Thoracic aorta (tissue), 2 donors: ENCODE measurements at regions not wholly inside any gene's neighbourhood (a gene's known extent, or its start where the extent isn't known, plus 50 kb on each side); places are given as distances from the start of the nearest gene placed in this dataset.

ENCODE experiments used
- ATAC-seq: fragments of 150-250 bp; one replicate; pipeline ENCODE4 v1.8.0; 2017; ENCODE audit warnings: low read depth; ENCODE audit not compliant: insufficient number of reproducible peaks, low FRiP score
- DNase-seq: peaks from one replicate; pipeline ENCODE4 v3.0.0-alpha.2; 2020; ENCODE audit warnings: low spot score
- H3K27ac ChIP-seq, 2 donors: fragments of 200-600 bp; sonication (generic); 1 replicate in 1 of 2; 2 replicates in 1 of 2; pipeline ENCODE4 v1.5.1; 2016; ENCODE audit warnings: mild to moderate bottlenecking in 2 of 2, moderate library complexity in 2 of 2
- H3K27me3 ChIP-seq: fragments of 200-600 bp; sonication (generic); replicated peaks from 2 replicates; pipeline ENCODE4 v1.6.0; 2016; ENCODE audit warnings: mild to moderate bottlenecking; ENCODE audit not compliant: insufficient read depth
- H3K36me3 ChIP-seq: fragments of 200-600 bp; sonication (generic); one replicate; pipeline ENCODE4 v1.5.1; 2016
- H3K4me1 ChIP-seq, 2 donors: fragments of 200-600 bp; sonication (generic); 1 replicate in 1 of 2; 2 replicates in 1 of 2; pipeline versions ENCODE4 v1.5.1 to v1.6.0; 2016; ENCODE audit warnings: low read depth in 2 of 2, mild to moderate bottlenecking in 1 of 2; ENCODE audit not compliant: control insufficient read depth in 1 of 2
- H3K4me3 ChIP-seq: fragments of 200-600 bp; sonication (generic); 2 replicates; pipeline ENCODE4 v1.5.1; 2016; ENCODE audit warnings: mild to moderate bottlenecking
- H3K9me3 ChIP-seq: fragments of 200-600 bp; sonication (generic); 2 replicates; pipeline ENCODE4 v1.5.1; 2016
- CTCF ChIP-seq: fragments of 200-600 bp; sonication (generic); IDR thresholded peaks from one replicate; pipeline ENCODE4 v1.5.1; 2019; ENCODE audit warnings: antibody characterized with exemption

- Histone ChIP-seq H3K9me3 (no peaks in the 10 kb centered on the region), H3K4me1 (no peaks in the 10 kb centered on the region), H3K27me3 (no peaks in the 10 kb centered on the region), H3K36me3 (no peaks in the 10 kb centered on the region), H3K27ac (no peak overlapping the region), H3K4me3 (no peak overlapping the region)
- ATAC-seq (no peak), DNase-seq (no peak)
- no peak for TF ChIP-seq CTCF
Observed at GRCh38 chr5:88407341-88407740, 138.7 kb upstream of the TMEM161B start.

GRCh38 chr5:88405783-88406182 is 137.1 kb upstream of the TMEM161B start:
- DNase-seq (no peak), ATAC-seq (no peak)
- Histone ChIP-seq H3K9me3 (no peaks in the 10 kb centered on the region), H3K4me3 (no peak overlapping the region), H3K36me3 (no peaks in the 10 kb centered on the region), H3K27me3 (no peaks in the 10 kb centered on the region), H3K4me1 (no peaks in the 10 kb centered on the region), H3K27ac (no peak overlapping the region)
- TF ChIP-seq CTCF = no peak

- H3K27ac ChIP-seq = no peak overlapping the region
- no peak for ATAC-seq
- H3K4me3 ChIP-seq = no peak overlapping the region
- H3K4me1 ChIP-seq = no peaks in the 10 kb centered on the region
- no peak for DNase-seq
- TF ChIP-seq CTCF = no peak
- no peaks in the 10 kb centered on the region for H3K9me3 ChIP-seq
- no peaks in the 10 kb centered on the region for H3K36me3 ChIP-seq
- H3K27me3 ChIP-seq = no peaks in the 10 kb centered on the region
Observed at GRCh38 chr5:88404405-88404804, 135.8 kb upstream of the TMEM161B start.

GRCh38 chr5:88401686-88402085 is 133.0 kb upstream of the TMEM161B start:
- Histone ChIP-seq H3K36me3 (no peaks in the 10 kb centered on the region), H3K9me3 (no peaks in the 10 kb centered on the region), H3K27me3 (no peaks in the 10 kb centered on the region), H3K4me3 (no peak overlapping the region), H3K4me1 (no peaks in the 10 kb centered on the region), H3K27ac (no peak overlapping the region)
- no peak for TF ChIP-seq CTCF
- DNase-seq (no peak), ATAC-seq (no peak)

DNA sequence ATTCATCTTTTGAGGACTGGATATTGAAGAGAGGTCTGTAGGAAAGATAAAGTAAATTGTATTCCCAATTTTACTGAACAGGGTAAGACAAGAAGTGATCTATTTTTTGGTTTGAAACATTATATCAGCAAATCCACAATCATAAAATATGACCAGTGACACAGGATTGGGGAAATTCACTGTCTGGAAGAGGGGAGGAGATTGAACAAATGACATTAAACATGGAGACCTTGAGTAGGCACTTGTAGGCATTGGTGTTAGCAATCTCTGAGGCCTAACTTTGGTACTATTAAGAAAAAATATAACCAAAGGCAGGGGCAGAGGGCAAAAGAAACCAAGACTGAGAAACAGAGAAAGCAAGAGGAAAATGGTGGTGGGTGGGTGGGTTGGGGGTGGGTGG is 132.6 kb upstream of the TMEM161B start:
- Histone ChIP-seq H3K9me3 (no peaks in the 10 kb centered on the region), H3K27ac (no peak overlapping the region), H3K36me3 (no peaks in the 10 kb centered on the region), H3K4me1 (no peaks in the 10 kb centered on the region), H3K4me3 (no peak overlapping the region), H3K27me3 (no peaks in the 10 kb centered on the region)
- ATAC-seq = no peak
- TF ChIP-seq CTCF = no peak
- no peak for DNase-seq
